Left cardiac atrium (tissue), 4 donors: ENCODE measurements at regions not wholly inside any gene's neighbourhood (a gene's known extent, or its start where the extent isn't known, plus 50 kb on each side); places are given as distances from the start of the nearest gene placed in this dataset.

Experiments
- ATAC-seq, 2 donors: fragments of 200-7000 bp; cut with Tn5 transposase; one replicate each; pipeline ENCODE4 v1.9.1; 2020; ENCODE audit warnings: mild to moderate bottlenecking in 2 of 2, moderate library complexity in 2 of 2
- DNase-seq: peaks from one replicate; pipeline ENCODE4 v3.0.0-alpha.2; 2020
- intact Hi-C, 2 donors: fragments of 100-400 bp; cut with DNase I; formaldehyde crosslinking; loops; one replicate each; pipeline versions ENCODE4 v1.14.1 to v1.15.1; 2022 to 2023
- donor health status: DM: no; HTN: yes; CAD: no.
- donor health status: DM: no; HTN: yes; CAD: no; lungs with severe emphysema.
- donor health status: DM: yes; HTN: yes; CAD: no.
- donor health status: Dilated cardiomyopathy.

DNA sequence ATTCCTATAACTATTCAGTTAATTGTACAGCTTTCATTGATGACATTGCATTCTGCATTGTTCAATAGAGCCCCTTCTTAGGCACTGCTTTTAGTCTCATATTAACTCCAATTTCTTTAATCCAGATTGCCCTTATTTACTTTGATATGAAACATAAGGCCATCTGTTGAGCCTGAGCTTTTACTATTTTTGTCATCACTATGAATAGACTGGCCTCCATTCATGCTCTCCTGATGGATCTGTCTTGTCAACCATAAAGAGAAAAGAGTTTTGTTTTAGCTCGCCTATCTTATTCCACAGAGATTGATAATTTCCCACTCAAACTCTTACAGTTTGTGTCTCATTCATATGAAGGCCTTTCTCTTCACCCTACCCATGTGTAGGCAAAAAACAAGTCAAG, 159.2 kb upstream of the DTNA start:
- intact Hi-C loops = no loop called here
- DNase-seq (no peak), ATAC-seq (peak in 1 of 2 donors; percentile 31)

DNA sequence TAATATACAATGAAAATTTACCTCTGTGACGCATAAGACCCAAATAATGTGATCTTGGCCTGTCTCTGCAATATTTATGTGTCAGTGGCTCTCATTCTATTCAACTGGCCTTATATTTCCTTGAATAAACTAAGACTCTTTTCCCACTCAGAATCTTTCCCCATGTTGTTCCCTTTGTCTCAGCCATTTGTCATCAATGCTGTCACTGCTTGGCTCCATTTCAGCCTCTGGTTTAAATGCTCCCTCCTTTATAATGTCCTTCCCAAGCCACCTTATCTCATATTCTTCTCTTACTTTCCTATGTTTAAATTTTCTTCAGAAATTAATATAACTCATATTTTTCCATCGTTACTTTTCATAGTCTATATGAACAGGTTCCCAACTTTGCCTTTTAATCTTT, 158.3 kb upstream of the DTNA start:
- ATAC-seq (peak in 1 of 2 donors; percentile 46), DNase-seq (no peak)
- intact Hi-C loops = no loop called here

GRCh38 chr18:34562252-34562870, 147.7 kb upstream of the DTNA start:
- intact Hi-C loops = no loop called here
- no peak for DNase-seq
- peak; percentile 63 to 81 for ATAC-seq

DNA sequence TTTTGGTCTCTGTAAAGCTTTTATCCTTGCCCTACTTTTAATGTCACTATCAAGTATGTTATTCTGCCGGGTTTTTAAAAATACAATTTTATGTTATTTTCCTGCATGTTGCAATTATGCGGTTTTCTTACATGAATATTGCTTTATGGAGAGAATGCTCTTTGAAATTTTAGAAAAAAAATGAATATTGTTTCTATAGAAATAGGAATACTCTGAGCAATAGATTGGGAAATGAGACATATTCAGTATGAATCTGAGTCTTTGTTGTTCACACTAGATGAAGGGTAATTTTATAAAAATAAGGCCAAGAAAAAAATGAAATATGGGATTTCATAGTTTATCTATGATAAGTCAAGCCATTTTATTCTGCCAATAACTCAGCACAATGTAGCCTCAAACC, 142.2 kb upstream of the DTNA start:
- ATAC-seq = no peak
- intact Hi-C loops = no loop called here
- no peak for DNase-seq

GRCh38 chr18:34576622-34577021, 133.5 kb upstream of the DTNA start:
- intact Hi-C loops = no loop called here

DNA sequence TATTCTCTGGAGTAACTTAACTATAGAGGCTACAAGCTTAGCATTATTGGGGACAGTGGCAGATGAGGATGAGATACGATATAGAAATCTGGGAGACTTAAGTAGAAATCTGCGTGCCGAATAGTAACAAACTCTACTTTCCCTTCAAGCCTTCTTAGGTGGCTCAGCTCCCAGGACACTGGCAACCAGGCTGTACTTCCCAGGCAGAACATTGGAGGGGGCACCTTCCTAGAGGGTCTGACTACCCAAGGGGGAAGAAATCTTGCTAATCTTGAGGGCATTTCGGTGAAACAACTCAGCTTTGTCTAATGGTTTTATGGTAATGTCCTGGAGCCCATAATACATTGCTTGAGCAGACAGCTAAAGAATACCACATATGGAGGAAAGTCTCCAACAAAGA, 126.2 kb upstream of the DTNA start:
- DNase-seq (no peak), ATAC-seq (no peak)
- intact Hi-C loops = no loop called here

More at GRCh38 chr18:34576622-34577021, 133.5 kb upstream of the DTNA start:
- no peak for ATAC-seq
- DNase-seq = no peak

- DNase-seq (no peak), ATAC-seq (no peak)
- intact Hi-C loops = loop anchor here in 1 of 2 donors (5.0 kb wide), 1 partner anchor 93 kb away; no protein-coding TSS in a partner anchor
Observed at GRCh38 chr18:34590503-34590902, 119.6 kb upstream of the DTNA start.

- DNase-seq (no peak), ATAC-seq (no peak)
- intact Hi-C loops = loop anchor here in 1 of 2 donors (5.0 kb wide), 1 partner anchor 95 kb away; no protein-coding TSS in a partner anchor
Observed at GRCh38 chr18:34591920-34592444, 118.1 kb upstream of the DTNA start.

DNA sequence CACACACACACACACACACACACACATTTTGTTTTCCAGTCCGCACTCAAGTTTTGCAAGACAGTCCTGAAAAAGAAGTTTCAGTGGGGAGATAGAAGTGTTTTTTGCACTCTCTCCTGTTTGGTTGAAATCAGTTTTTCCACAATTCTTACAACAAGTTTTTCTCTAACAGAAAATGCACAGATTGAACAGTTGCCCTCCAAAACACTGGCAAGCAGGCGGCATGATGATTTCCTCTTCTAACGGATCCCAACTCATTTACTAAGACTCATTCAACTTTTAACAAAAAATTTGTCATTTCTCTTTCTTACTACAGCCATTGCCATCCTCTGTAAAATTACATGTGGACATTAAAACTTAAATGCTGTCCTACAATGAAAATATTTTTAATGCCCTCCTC, 117.6 kb upstream of the DTNA start:
- intact Hi-C loops = loop anchor here in 1 of 2 donors (5.0 kb wide), 1 partner anchor 95 kb away; no protein-coding TSS in a partner anchor
- ATAC-seq (no peak), DNase-seq (no peak)

DNA sequence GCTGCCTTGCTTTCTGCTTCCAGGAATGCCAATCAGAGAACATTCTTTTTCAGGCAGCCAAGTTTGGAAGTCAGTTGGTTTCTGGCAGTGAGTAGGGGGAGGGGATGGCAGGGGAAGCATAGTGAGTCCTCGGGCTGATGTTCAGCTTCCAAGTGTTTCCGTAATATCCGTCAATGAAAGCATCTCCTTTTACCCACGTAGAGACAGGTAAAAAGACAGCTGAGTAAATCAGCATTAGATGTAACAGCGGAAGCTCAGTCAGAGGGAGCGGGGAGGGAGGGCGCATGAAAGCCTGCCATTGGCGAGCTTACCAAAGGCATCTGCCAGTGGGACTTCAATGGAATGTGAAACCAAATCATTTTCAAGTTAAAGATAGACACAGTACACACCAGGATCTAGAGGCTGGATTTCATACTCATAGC, 117.1 kb upstream of the DTNA start:
- intact Hi-C loops = loop anchor here in 1 of 2 donors (5.0 kb wide), 1 partner anchor 96 kb away; no protein-coding TSS in a partner anchor
- ATAC-seq = peak; percentile 96
- DNase-seq = peak; percentile 63

GRCh38 chr18:34594266-34594665, 115.8 kb upstream of the DTNA start:
- intact Hi-C loops = loop anchor here in 1 of 2 donors (5.0 kb wide), 1 partner anchor 97 kb away; no protein-coding TSS in a partner anchor
- DNase-seq = no peak
- no peak for ATAC-seq

DNA sequence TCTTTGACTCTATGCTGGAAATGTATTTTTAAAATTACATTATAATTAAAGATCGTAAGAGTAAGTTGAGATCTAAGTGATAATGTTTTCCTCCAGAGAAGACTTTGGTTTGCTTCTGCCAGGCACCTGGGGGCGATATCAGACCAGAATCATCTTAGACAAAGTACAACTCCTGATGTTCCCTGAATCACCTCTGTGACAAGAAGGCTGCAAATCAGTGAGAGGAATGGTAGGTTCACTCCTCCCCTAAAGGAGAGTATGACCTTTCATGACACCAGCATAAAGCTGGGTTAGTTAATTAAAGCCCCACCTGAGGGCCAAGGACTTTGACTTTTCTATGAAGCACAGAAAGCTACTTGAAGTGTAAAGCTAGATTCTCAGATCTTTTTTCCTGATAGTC, 114.4 kb upstream of the DTNA start:
- intact Hi-C loops = loop anchor here in 1 of 2 donors (5.0 kb wide), 1 partner anchor 192 kb away; no protein-coding TSS in a partner anchor
- ATAC-seq (no peak), DNase-seq (no peak)

DNA sequence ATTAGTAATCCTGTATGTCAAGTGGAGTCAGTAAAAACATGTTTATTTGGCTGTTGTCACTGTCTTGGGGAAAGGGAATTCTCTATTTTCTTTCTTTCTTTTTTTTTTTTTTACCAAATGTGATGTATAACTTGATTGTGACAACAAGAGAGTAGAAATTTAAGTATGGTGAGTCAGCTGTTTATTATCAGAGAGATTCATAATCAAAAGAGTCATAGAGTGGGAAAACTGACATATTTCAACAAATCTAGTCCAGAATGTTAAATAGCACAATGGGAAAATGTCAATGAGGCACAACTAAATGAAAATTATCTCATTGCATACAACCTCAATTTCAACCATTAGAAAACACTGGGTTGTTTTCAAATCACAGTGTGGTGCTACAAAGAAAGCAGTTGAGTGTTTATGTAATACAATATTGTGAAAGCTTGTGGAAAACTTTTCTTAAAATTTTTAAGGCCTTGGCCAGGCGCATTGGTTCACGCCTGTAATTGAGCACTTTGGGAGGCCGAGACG, 111.9 kb upstream of the DTNA start:
- intact Hi-C loops = loop anchor here in 1 of 2 donors (5.0 kb wide), 1 partner anchor 189 kb away; no protein-coding TSS in a partner anchor
- DNase-seq = no peak
- no peak for ATAC-seq

DNA sequence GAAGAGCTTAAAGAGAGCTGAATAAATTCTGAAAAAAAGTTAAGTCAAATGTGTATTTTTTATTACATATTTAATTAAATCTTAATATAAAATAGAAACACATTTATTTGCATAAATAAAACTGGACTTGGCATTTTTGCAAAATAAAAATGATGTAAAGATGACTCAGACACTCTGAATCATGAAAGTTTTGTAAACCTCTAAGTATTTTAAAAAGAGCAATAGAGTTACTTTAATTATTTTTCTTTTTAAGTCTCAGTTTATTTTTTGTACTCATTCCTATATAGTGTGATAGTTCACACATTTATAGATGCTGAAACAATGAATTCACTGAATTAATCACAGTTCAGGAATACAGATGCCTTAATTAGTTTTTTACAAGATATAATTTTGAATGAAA, 109.9 kb upstream of the DTNA start:
- ATAC-seq = no peak
- intact Hi-C loops = loop anchor here in 1 of 2 donors (10.0 kb wide), 1 partner anchor 245 kb away; no protein-coding TSS in a partner anchor
- DNase-seq = no peak

- no peak for DNase-seq
- intact Hi-C loops = loop anchor here in 1 of 2 donors (10.0 kb wide), 1 partner anchor 246 kb away; no protein-coding TSS in a partner anchor
- ATAC-seq = no peak
Observed at GRCh38 chr18:34600874-34601656, 109.0 kb upstream of the DTNA start.

DNA sequence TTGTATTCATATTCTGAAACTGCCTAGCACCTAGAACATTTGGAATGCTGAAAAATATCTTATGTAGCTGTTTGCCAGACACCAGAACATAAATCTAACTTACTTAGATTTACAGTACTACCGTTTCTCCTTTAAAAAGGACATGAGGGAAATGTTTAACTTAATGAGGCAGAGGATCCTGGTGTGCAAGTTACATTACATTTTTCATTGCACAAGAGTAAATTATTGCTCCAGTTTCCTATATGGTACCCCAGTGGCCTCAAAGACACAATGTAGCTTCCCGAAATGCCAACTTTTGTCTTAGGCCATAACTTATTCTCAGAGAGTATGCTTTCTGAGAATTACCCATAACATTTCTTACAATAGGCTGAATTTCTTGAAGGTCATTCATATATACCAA, 105.5 kb upstream of the DTNA start:
- DNase-seq = no peak
- intact Hi-C loops = loop anchor here in 1 of 2 donors (10.0 kb wide), 1 partner anchor 250 kb away; no protein-coding TSS in a partner anchor
- ATAC-seq = no peak

GRCh38 chr18:34606851-34607250, 103.2 kb upstream of the DTNA start:
- DNase-seq (no peak), ATAC-seq (no peak)
- intact Hi-C loops = loop anchor here in 1 of 2 donors (10.0 kb wide), 1 partner anchor 252 kb away; no protein-coding TSS in a partner anchor

DNA sequence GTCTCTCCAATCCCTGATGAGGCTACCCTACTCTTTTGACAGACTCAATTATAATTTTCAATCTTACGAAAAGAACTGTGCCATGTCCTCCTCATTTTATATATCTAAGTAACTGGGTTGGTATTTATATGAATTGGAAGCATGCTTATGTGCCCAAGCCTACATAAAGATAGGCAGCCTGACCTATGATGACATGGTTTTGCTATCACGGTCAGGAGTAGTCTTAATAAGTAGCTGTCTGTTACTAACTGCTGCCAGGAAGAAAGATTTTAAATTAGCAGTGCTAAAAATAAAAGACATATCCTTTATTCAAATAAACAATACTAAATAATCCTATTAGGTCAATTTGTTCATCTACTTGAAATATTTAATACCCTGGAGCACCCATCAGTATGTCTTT, 102.0 kb upstream of the DTNA start:
- intact Hi-C loops = loop anchor here in 1 of 2 donors (10.0 kb wide), 1 partner anchor 253 kb away; no protein-coding TSS in a partner anchor
- no peak for DNase-seq
- ATAC-seq = no peak

- intact Hi-C loops = loop anchor here in 1 of 2 donors (10.0 kb wide), 1 partner anchor 255 kb away; no protein-coding TSS in a partner anchor
- ATAC-seq (no peak), DNase-seq (no peak)
Observed at GRCh38 chr18:34609986-34610648, 100.0 kb upstream of the DTNA start.
